SK-N-SH treated with all-trans-retinoic acid at 6 μM for 48 hours (cell line): ENCODE measurements at regions not wholly inside any gene's neighbourhood (a gene's known extent, or its start where the extent isn't known, plus 50 kb on each side); places are given as distances from the start of the nearest gene placed in this dataset.

ENCODE experiments used
- ATAC-seq: fragments of 200-7000 bp; cut with Tn5 transposase; 3 replicates; pipeline ENCODE4 v1.9.1; 2020; ENCODE audit warnings: mild to moderate bottlenecking, moderate library complexity
- ARNTL ChIP-seq: fragments of 450-650 bp; formaldehyde crosslinking; IDR thresholded peaks from 2 replicates; pipeline ENCODE4 v1.5.0; 2020; ENCODE audit warnings: low read depth, mild to moderate bottlenecking, moderate library complexity, borderline replicate concordance
- BACH2 ChIP-seq: fragments of 250-450 bp; sonication (Bioruptor Pico); IDR thresholded peaks from 2 replicates; pipeline ENCODE4 v1.9.0; 2021; ENCODE audit warnings: mild to moderate bottlenecking, borderline replicate concordance
- CSDC2 ChIP-seq: fragments of 250-450 bp; sonication (Bioruptor Pico); IDR thresholded peaks from 2 replicates; pipeline ENCODE4 v1.5.0; 2020; ENCODE audit warnings: mild to moderate bottlenecking, moderate library complexity
- ESRRG ChIP-seq: fragments of 250-450 bp; sonication (Bioruptor Pico); IDR thresholded peaks from 2 replicates; pipeline ENCODE4 v1.6.1; 2021; ENCODE audit warnings: mild to moderate bottlenecking
- GLIS3 ChIP-seq: fragments of 250-450 bp; sonication (Bioruptor Pico); IDR thresholded peaks from 2 replicates; pipeline ENCODE4 v1.5.0; 2020; ENCODE audit warnings: mild to moderate bottlenecking, moderate library complexity
- ISL1 ChIP-seq: fragments of 250-450 bp; sonication (Bioruptor Pico); IDR thresholded peaks from 2 replicates; pipeline ENCODE4 v2.1.2; 2022; ENCODE audit warnings: mild to moderate bottlenecking, moderate library complexity
- OSR1 ChIP-seq: fragments of 250-450 bp; sonication (Bioruptor Pico); IDR thresholded peaks from 2 replicates; pipeline ENCODE4 v1.8.0; 2022; ENCODE audit warnings: moderate library complexity, mild to moderate bottlenecking, inconsistent platforms
- PATZ1 ChIP-seq: fragments of 250-450 bp; sonication (Bioruptor Pico); IDR thresholded peaks from 2 replicates; pipeline ENCODE4 v1.8.0; 2020; ENCODE audit warnings: mild to moderate bottlenecking, moderate library complexity, borderline replicate concordance
- PPARA ChIP-seq: fragments of 250-450 bp; sonication (Bioruptor Pico); IDR thresholded peaks from 2 replicates; pipeline ENCODE4 v1.5.0; 2020; ENCODE audit warnings: mild to moderate bottlenecking, borderline replicate concordance
- RARB ChIP-seq: fragments of 250-450 bp; sonication (Bioruptor Pico); IDR thresholded peaks from 2 replicates; pipeline ENCODE4 v1.8.0; 2021; ENCODE audit warnings: mild to moderate bottlenecking, moderate library complexity
- SNAI2 ChIP-seq: fragments of 250-450 bp; sonication (Bioruptor Pico); IDR thresholded peaks from 2 replicates; pipeline ENCODE4 v1.5.0; 2020; ENCODE audit warnings: mild to moderate bottlenecking, moderate library complexity
- TCF4 ChIP-seq: fragments of 250-450 bp; sonication (Bioruptor Pico); IDR thresholded peaks from 2 replicates; pipeline ENCODE4 v1.8.0; 2021; ENCODE audit warnings: mild to moderate bottlenecking, moderate library complexity, borderline replicate concordance
- TOX ChIP-seq: fragments of 250-450 bp; sonication (Bioruptor Pico); IDR thresholded peaks from 2 replicates; pipeline ENCODE4 v1.8.0; 2021; ENCODE audit warnings: mild to moderate bottlenecking, moderate library complexity, borderline replicate concordance
- TSHZ2 ChIP-seq: fragments of 250-450 bp; sonication (Bioruptor Pico); IDR thresholded peaks from 2 replicates; pipeline ENCODE4 v1.5.0; 2020; ENCODE audit warnings: mild to moderate bottlenecking, moderate library complexity
- ZC3H10 ChIP-seq: fragments of 250-450 bp; sonication (Bioruptor Pico); IDR thresholded peaks from 2 replicates; pipeline ENCODE4 v1.5.1; 2021; ENCODE audit warnings: mild to moderate bottlenecking, moderate library complexity
- ZFP3 ChIP-seq: fragments of 250-450 bp; sonication (Bioruptor Pico); IDR thresholded peaks from 2 replicates; pipeline ENCODE4 v1.5.0; 2020; ENCODE audit warnings: mild to moderate bottlenecking, moderate library complexity
- ZFP30 ChIP-seq: fragments of 450-650 bp; formaldehyde crosslinking; IDR thresholded peaks from 2 replicates; pipeline ENCODE4 v1.5.0; 2022; ENCODE audit warnings: mild to moderate bottlenecking, moderate library complexity
- ZNF565 ChIP-seq: fragments of 450-650 bp; formaldehyde crosslinking; conservative IDR thresholded peaks from 2 replicates; pipeline ENCODE4 v1.5.0; 2020; ENCODE audit warnings: low read depth, mild to moderate bottlenecking, moderate library complexity
- ZNF70 ChIP-seq: fragments of 450-650 bp; formaldehyde crosslinking; IDR thresholded peaks from 2 replicates; pipeline ENCODE4 v1.5.0; 2020; ENCODE audit warnings: mild to moderate bottlenecking, moderate library complexity
- ZNF8 ChIP-seq: fragments of 450-650 bp; formaldehyde crosslinking; IDR thresholded peaks from 2 replicates; pipeline ENCODE4 v1.5.0; 2020; ENCODE audit warnings: mild to moderate bottlenecking, moderate library complexity
- TF ChIP-seq, protein P1 (sequence below): fragments of 250-450 bp; sonication (Bioruptor Pico); IDR thresholded peaks from 2 replicates; pipeline ENCODE4 v1.5.1; 2021; ENCODE audit warnings: mild to moderate bottlenecking, moderate library complexity

DNA sequence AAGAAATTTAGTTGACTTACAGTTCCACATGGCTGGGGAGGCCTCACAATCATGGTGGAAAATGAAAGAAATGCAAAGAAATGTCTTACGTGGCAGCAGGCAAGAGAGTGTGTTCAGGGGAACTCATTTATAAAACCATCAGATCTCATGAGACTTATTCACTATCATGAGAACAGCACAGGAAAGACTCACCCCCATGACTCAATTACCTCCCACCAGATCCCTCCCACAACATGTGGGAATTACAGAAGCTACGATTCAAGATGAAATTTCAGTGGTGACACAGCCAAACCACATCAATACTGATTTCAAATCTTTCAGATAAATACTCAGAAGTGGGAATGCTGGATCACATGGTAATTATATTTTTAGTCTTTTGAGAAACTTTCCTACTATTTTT is 1357.9 kb downstream of the SLITRK5 start:
- TF ChIP-seq, protein P1, sequence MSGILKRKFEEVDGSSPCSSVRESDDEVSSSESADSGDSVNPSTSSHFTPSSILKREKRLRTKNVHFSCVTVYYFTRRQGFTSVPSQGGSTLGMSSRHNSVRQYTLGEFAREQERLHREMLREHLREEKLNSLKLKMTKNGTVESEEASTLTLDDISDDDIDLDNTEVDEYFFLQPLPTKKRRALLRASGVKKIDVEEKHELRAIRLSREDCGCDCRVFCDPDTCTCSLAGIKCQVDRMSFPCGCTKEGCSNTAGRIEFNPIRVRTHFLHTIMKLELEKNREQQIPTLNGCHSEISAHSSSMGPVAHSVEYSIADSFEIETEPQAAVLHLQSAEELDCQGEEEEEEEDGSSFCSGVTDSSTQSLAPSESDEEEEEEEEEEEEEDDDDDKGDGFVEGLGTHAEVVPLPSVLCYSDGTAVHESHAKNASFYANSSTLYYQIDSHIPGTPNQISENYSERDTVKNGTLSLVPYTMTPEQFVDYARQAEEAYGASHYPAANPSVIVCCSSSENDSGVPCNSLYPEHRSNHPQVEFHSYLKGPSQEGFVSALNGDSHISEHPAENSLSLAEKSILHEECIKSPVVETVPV (CRISPR knock-in tag): no peak
- TF ChIP-seq ZFP3 (no peak), TOX (CRISPR knock-in tag) (no peak), ZNF70 (CRISPR knock-in tag) (no peak), SNAI2 (CRISPR knock-in tag) (no peak), GLIS3 (CRISPR knock-in tag) (no peak), PPARA (CRISPR knock-in tag) (no peak), RARB (CRISPR knock-in tag) (no peak), ZNF565 (CRISPR knock-in tag) (no peak), ESRRG (CRISPR knock-in tag) (no peak), BACH2 (CRISPR knock-in tag) (no peak), ZNF8 (CRISPR knock-in tag) (no peak), CSDC2 (no peak)

DNA sequence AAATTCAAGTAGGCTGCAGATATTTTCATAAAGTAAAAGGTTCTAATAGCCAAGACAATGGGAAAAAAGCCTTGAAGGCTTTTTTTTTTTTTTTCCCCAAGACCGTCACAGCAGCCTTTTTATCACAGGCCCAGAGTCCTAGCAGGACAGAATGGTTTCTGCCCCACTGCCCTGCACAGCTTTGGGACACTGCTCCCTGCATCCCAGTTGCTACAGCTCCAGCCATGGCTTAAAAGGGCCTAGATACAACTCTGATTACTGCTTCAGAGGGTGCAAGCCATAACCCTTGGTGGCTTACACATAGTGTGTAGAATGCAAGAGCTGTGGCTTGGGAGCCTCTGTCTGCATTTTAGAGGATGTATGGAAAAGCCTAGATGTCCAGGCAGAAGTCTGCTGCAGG is 1362.8 kb downstream of the SLITRK5 start:
- ATAC-seq: no peak
- no peak for TF ChIP-seq BACH2 (CRISPR knock-in tag)

More for the DNA sequence above, 1357.9 kb downstream of the SLITRK5 start:
- no peak for ATAC-seq

DNA sequence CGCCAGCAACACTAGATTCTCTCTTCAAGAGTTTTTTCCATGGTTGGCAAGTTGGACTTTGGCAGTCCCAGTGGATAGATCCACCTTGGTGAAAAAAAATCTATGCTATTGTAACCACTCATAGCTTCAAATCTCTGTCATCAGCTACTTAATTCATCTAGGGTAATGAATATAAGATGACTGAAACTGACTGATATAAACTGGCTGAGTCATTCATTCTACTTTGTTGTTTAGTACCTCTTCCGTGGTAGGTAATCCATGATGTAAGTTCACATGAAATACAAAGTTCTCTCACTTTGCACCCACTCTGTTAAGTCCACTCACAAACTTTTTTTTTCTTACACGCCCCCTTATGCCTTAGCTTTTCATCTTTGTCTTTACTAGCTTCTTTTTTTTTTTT is 1381.5 kb downstream of the SLITRK5 start:
- no peak for TF ChIP-seq ZC3H10 (CRISPR knock-in tag)
- no peak for TF ChIP-seq CSDC2
- TF ChIP-seq, protein P1 (CRISPR knock-in tag): no peak
- no peak for TF ChIP-seq ZFP30 (CRISPR knock-in tag)
- TF ChIP-seq ARNTL (CRISPR knock-in tag): no peak
- no peak for TF ChIP-seq TCF4 (CRISPR knock-in tag)
- no peak for TF ChIP-seq GLIS3 (CRISPR knock-in tag)
- no peak for TF ChIP-seq PATZ1
- TF ChIP-seq TOX (CRISPR knock-in tag): no peak
- no peak for TF ChIP-seq ZNF8 (CRISPR knock-in tag)
- TF ChIP-seq ESRRG (CRISPR knock-in tag): no peak
- TF ChIP-seq PPARA (CRISPR knock-in tag): no peak
- no peak for TF ChIP-seq OSR1 (CRISPR knock-in tag)
- no peak for TF ChIP-seq RARB (CRISPR knock-in tag)
- no peak for TF ChIP-seq ZNF70 (CRISPR knock-in tag)
- TF ChIP-seq BACH2 (CRISPR knock-in tag): no peak
- TF ChIP-seq TSHZ2: no peak
- no peak for TF ChIP-seq ISL1 (CRISPR knock-in tag)
- no peak for TF ChIP-seq ZNF565 (CRISPR knock-in tag)
- no peak for TF ChIP-seq ZFP3
- no peak for ATAC-seq

- no peak for ATAC-seq
- no peak for TF ChIP-seq SNAI2 (CRISPR knock-in tag)
- no peak for TF ChIP-seq TSHZ2
- TF ChIP-seq PATZ1: no peak
- no peak for TF ChIP-seq TCF4 (CRISPR knock-in tag)
- no peak for TF ChIP-seq ZNF70 (CRISPR knock-in tag)
- TF ChIP-seq, protein P1 (CRISPR knock-in tag): no peak
- no peak for TF ChIP-seq ESRRG (CRISPR knock-in tag)
- no peak for TF ChIP-seq ISL1 (CRISPR knock-in tag)
- no peak for TF ChIP-seq BACH2 (CRISPR knock-in tag)
- TF ChIP-seq CSDC2: no peak
Measured at GRCh38 chr13:89053418-89053817, 1382.2 kb downstream of the SLITRK5 start.
